Caco-2 (cell line): ENCODE measurements at regions not wholly inside any gene's neighbourhood (a gene's known extent, or its start where the extent isn't known, plus 50 kb on each side); places are given as distances from the start of the nearest gene placed in this dataset.

ENCODE experiments used
- BruUV-seq: library from RNA; stranded (reverse); fragments of 400-500 nt; replicated peaks from 2 replicates; lab custom pipeline; 2021; lab: Mats Ljungman, UMichigan
- CTCF ChIA-PET: fragments of 300-600 bp; sonication (Branson Sonifier 250); formaldehyde crosslinking; loops from one replicate; lab custom pipeline; 2022; ENCODE audit warnings: antibody characterized with exemption; lab: Charles Lee
- POLR2A ChIA-PET: fragments of 300-600 bp; sonication (Branson Sonifier 250); formaldehyde crosslinking; loops from one replicate; lab custom pipeline; 2022; ENCODE audit warnings: antibody characterized with exemption; lab: Charles Lee
- DNase-seq, 2 experiments: peaks; one replicate each; pipeline versions ENCODE4 v3.0.0 to v3.0.0-alpha.2; 2020 to 2022
- H3K27me3 ChIP-seq: replicated peaks from 2 replicates; pipeline ENCODE4 v1.6.0; 2011; ENCODE audit warnings: low read length; ENCODE audit not compliant: control insufficient read depth, insufficient read depth
- H3K36me3 ChIP-seq: 2 replicates; pipeline ENCODE4 v1.5.1; 2011; ENCODE audit warnings: low read length; ENCODE audit not compliant: control insufficient read depth, insufficient read depth
- H3K4me1 ChIP-seq: fragments of 250-450 bp; sonication (Bioruptor Pico); 2 replicates; pipeline ENCODE4 v1.5.1; 2020; ENCODE audit warnings: mild to moderate bottlenecking
- H3K4me3 ChIP-seq: 2 replicates; pipeline ENCODE4 v1.5.1; 2011; ENCODE audit warnings: low read depth, mild to moderate bottlenecking, control low read depth, low read length
- H3K9me3 ChIP-seq: fragments of 250-450 bp; sonication (Bioruptor Pico); 2 replicates; pipeline ENCODE4 v1.5.1; 2020; ENCODE audit warnings: mild to moderate bottlenecking, moderate library complexity
- H3K27ac Mint-ChIP-seq: one replicate; pipeline ENCODE4 v1.8.0; 2022; ENCODE audit warnings: mixed read lengths; ENCODE audit not compliant: unreplicated experiment
- H3K27me3 Mint-ChIP-seq: one replicate; pipeline ENCODE4 v1.8.0; 2022; ENCODE audit warnings: mixed read lengths; ENCODE audit not compliant: insufficient read depth, unreplicated experiment
- H3K36me3 Mint-ChIP-seq: one replicate; pipeline ENCODE4 v1.8.0; 2022; ENCODE audit warnings: mild to moderate bottlenecking, mixed read lengths; ENCODE audit not compliant: insufficient read depth, unreplicated experiment
- H3K4me1 Mint-ChIP-seq: one replicate; pipeline ENCODE4 v1.8.0; 2022; ENCODE audit warnings: low read depth, mixed read lengths; ENCODE audit not compliant: unreplicated experiment
- H3K4me3 Mint-ChIP-seq: one replicate; pipeline ENCODE4 v1.8.0; 2022; ENCODE audit warnings: mild to moderate bottlenecking, moderate library complexity, mixed read lengths; ENCODE audit not compliant: unreplicated experiment
- H3K9me3 Mint-ChIP-seq: one replicate; pipeline ENCODE4 v1.8.0; 2022; ENCODE audit warnings: mixed read lengths; ENCODE audit not compliant: unreplicated experiment
- intact Hi-C: fragments of 100-400 bp; cut with micrococcal nuclease; formaldehyde crosslinking; loops from one replicate; pipeline ENCODE4 v1.10.0; 2022; ENCODE audit not compliant: unreplicated experiment
- TF ChIP-seq, protein P1 (sequence below), 2 experiments: fragments of 200-600 bp in 1 of 2; IDR thresholded peaks; 1 replicate in 1 of 2; 2 replicates in 1 of 2; pipeline versions ENCODE4 v1.5.1 to v1.8.0; 2011 to 2022; ENCODE audit warnings: antibody characterized with exemption in 1 of 2, control low read depth in 1 of 2, inconsistent platforms in 1 of 2, low read depth in 1 of 2, low read length in 1 of 2, mild to moderate bottlenecking in 1 of 2, moderate library complexity in 1 of 2; ENCODE audit not compliant: insufficient read depth in 1 of 2, severe bottlenecking in 1 of 2, unreplicated experiment in 1 of 2

- H3K4me3 Mint-ChIP-seq = no peak overlapping the region
- no peaks in the 10 kb centered on the region for H3K4me1 Mint-ChIP-seq
- Histone ChIP-seq H3K27me3 (no peaks in the 10 kb centered on the region), H3K9me3 (no peaks in the 10 kb centered on the region), H3K4me3 (no peak overlapping the region), H3K36me3 (no peaks in the 10 kb centered on the region), H3K4me1 (no peaks in the 10 kb centered on the region)
- no peak overlapping the region for H3K27ac Mint-ChIP-seq
- ChIA-PET POLR2A (no interaction called here), CTCF (no interaction called here)
- no TSS peak for BruUV-seq
- H3K27me3 Mint-ChIP-seq = no peaks in the 10 kb centered on the region
- DNase-seq = no peak
- H3K9me3 Mint-ChIP-seq = no peaks in the 10 kb centered on the region
- no peaks in the 10 kb centered on the region for H3K36me3 Mint-ChIP-seq
- TF ChIP-seq, protein P1, sequence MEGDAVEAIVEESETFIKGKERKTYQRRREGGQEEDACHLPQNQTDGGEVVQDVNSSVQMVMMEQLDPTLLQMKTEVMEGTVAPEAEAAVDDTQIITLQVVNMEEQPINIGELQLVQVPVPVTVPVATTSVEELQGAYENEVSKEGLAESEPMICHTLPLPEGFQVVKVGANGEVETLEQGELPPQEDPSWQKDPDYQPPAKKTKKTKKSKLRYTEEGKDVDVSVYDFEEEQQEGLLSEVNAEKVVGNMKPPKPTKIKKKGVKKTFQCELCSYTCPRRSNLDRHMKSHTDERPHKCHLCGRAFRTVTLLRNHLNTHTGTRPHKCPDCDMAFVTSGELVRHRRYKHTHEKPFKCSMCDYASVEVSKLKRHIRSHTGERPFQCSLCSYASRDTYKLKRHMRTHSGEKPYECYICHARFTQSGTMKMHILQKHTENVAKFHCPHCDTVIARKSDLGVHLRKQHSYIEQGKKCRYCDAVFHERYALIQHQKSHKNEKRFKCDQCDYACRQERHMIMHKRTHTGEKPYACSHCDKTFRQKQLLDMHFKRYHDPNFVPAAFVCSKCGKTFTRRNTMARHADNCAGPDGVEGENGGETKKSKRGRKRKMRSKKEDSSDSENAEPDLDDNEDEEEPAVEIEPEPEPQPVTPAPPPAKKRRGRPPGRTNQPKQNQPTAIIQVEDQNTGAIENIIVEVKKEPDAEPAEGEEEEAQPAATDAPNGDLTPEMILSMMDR (IDR thresholded peaks at IDR 0.05; ENCODE audit: insufficient read depth in 1 of 2, low read depth in 1 of 2, low read length in 1 of 2, severe bottlenecking in 1 of 2, unreplicated experiment in 1 of 2) = no peak
- intact Hi-C loops = no loop called here
Measured at GRCh38 chr20:7078804-7079203, 311.3 kb downstream of the BMP2 start.

- ChIA-PET POLR2A (no interaction called here), CTCF (no interaction called here)
- Histone ChIP-seq H3K9me3 (no peaks in the 10 kb centered on the region), H3K4me1 (peaks cover 6% of the 10 kb centered on the region), H3K36me3 (no peaks in the 10 kb centered on the region), H3K4me3 (no peak overlapping the region), H3K27me3 (no peaks in the 10 kb centered on the region)
- TF ChIP-seq, protein P1 (IDR thresholded peaks at IDR 0.05; ENCODE audit: insufficient read depth in 1 of 2, low read depth in 1 of 2, low read length in 1 of 2, severe bottlenecking in 1 of 2, unreplicated experiment in 1 of 2) = no peak
- Mint-ChIP-seq H3K36me3 (no peaks in the 10 kb centered on the region), H3K9me3 (no peaks in the 10 kb centered on the region), H3K4me1 (peaks cover 3% of the 10 kb centered on the region), H3K4me3 (no peak overlapping the region), H3K27ac (no peak overlapping the region), H3K27me3 (no peaks in the 10 kb centered on the region)
- intact Hi-C loops = no loop called here
- no peak for DNase-seq
- BruUV-seq = no TSS peak
Measured at GRCh38 chr20:7080472-7080871, 313.0 kb downstream of the BMP2 start.

DNA sequence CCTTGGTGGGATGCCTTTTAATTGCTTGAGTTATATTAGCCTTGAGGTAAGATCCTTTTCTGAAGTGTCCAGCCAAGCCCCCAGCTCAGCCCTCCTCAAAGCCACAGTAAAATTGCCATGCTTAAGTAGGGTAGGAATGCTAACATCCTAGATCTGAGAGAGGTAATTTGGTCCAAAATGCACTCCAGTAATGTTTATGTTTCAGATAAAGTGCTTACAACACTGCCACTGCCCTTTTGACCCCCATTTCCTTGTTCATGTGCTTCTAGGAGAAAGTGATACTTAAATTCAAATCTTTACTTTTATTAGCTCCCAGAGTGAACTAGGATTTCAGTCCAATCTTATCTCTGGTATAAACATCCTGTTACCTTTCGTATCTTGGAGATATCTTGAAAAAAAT is 318.0 kb downstream of the BMP2 start:
- H3K4me1 Mint-ChIP-seq = peaks cover 12% of the 10 kb centered on the region

More for the DNA sequence above, 318.0 kb downstream of the BMP2 start:
- BruUV-seq = no TSS peak
- H3K27me3 Mint-ChIP-seq = no peaks in the 10 kb centered on the region
- no peak overlapping the region for H3K4me3 Mint-ChIP-seq
- no peaks in the 10 kb centered on the region for H3K9me3 ChIP-seq
- H3K27me3 ChIP-seq = no peaks in the 10 kb centered on the region
- H3K36me3 ChIP-seq = no peaks in the 10 kb centered on the region
- peak; percentile 29 to 43 for DNase-seq
- H3K27ac Mint-ChIP-seq = no peak overlapping the region
- H3K36me3 Mint-ChIP-seq = no peaks in the 10 kb centered on the region
- ChIA-PET CTCF (no interaction called here), POLR2A (no interaction called here)
- TF ChIP-seq, protein P1 (IDR thresholded peaks at IDR 0.05; ENCODE audit: insufficient read depth in 1 of 2, low read depth in 1 of 2, low read length in 1 of 2, severe bottlenecking in 1 of 2, unreplicated experiment in 1 of 2) = no peak
- intact Hi-C loops = no loop called here
- no peaks in the 10 kb centered on the region for H3K9me3 Mint-ChIP-seq
- no peak overlapping the region for H3K4me3 ChIP-seq
- peaks cover 21% of the 10 kb centered on the region for H3K4me1 ChIP-seq
